H1 (cell line): ENCODE measurements at regions not wholly inside any gene's neighbourhood (a gene's known extent, or its start where the extent isn't known, plus 50 kb on each side); places are given as distances from the start of the nearest gene placed in this dataset.

Experiments
- NRF1 ChIP-seq: IDR thresholded peaks from 2 replicates; pipeline ENCODE4 v1.6.1; 2011; ENCODE audit warnings: mild to moderate bottlenecking, low read depth, low read length, improper control_type of control experiment
- TF ChIP-seq, protein P1 (sequence below): fragments of 300-600 bp; sonication (generic); IDR thresholded peaks from 2 replicates; pipeline ENCODE4 v1.7.1; 2012; ENCODE audit warnings: low read length, moderate library complexity, mild to moderate bottlenecking, inconsistent platforms; ENCODE audit not compliant: insufficient replicate concordance

DNA sequence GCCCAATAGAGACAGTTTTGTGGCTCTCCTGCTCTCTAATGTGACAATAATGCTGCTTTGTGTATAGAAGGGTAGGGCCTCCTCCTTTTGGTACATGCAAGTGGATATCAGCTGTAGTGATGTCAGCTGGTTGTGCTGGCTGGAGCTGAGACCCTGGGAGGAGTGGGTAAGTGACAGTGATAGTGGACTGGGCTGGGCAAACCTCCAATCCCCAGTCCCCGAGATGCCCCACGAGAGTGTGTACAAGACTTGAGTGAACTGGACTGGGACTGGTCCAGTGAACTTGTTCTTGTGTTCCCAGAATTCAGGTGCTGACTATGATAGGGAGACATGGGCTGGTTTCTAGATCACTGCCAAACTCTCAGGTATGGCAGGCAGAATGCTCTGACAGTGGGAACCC is 583.6 kb upstream of the PCDH10 start (continued):
- TF ChIP-seq, protein P1, sequence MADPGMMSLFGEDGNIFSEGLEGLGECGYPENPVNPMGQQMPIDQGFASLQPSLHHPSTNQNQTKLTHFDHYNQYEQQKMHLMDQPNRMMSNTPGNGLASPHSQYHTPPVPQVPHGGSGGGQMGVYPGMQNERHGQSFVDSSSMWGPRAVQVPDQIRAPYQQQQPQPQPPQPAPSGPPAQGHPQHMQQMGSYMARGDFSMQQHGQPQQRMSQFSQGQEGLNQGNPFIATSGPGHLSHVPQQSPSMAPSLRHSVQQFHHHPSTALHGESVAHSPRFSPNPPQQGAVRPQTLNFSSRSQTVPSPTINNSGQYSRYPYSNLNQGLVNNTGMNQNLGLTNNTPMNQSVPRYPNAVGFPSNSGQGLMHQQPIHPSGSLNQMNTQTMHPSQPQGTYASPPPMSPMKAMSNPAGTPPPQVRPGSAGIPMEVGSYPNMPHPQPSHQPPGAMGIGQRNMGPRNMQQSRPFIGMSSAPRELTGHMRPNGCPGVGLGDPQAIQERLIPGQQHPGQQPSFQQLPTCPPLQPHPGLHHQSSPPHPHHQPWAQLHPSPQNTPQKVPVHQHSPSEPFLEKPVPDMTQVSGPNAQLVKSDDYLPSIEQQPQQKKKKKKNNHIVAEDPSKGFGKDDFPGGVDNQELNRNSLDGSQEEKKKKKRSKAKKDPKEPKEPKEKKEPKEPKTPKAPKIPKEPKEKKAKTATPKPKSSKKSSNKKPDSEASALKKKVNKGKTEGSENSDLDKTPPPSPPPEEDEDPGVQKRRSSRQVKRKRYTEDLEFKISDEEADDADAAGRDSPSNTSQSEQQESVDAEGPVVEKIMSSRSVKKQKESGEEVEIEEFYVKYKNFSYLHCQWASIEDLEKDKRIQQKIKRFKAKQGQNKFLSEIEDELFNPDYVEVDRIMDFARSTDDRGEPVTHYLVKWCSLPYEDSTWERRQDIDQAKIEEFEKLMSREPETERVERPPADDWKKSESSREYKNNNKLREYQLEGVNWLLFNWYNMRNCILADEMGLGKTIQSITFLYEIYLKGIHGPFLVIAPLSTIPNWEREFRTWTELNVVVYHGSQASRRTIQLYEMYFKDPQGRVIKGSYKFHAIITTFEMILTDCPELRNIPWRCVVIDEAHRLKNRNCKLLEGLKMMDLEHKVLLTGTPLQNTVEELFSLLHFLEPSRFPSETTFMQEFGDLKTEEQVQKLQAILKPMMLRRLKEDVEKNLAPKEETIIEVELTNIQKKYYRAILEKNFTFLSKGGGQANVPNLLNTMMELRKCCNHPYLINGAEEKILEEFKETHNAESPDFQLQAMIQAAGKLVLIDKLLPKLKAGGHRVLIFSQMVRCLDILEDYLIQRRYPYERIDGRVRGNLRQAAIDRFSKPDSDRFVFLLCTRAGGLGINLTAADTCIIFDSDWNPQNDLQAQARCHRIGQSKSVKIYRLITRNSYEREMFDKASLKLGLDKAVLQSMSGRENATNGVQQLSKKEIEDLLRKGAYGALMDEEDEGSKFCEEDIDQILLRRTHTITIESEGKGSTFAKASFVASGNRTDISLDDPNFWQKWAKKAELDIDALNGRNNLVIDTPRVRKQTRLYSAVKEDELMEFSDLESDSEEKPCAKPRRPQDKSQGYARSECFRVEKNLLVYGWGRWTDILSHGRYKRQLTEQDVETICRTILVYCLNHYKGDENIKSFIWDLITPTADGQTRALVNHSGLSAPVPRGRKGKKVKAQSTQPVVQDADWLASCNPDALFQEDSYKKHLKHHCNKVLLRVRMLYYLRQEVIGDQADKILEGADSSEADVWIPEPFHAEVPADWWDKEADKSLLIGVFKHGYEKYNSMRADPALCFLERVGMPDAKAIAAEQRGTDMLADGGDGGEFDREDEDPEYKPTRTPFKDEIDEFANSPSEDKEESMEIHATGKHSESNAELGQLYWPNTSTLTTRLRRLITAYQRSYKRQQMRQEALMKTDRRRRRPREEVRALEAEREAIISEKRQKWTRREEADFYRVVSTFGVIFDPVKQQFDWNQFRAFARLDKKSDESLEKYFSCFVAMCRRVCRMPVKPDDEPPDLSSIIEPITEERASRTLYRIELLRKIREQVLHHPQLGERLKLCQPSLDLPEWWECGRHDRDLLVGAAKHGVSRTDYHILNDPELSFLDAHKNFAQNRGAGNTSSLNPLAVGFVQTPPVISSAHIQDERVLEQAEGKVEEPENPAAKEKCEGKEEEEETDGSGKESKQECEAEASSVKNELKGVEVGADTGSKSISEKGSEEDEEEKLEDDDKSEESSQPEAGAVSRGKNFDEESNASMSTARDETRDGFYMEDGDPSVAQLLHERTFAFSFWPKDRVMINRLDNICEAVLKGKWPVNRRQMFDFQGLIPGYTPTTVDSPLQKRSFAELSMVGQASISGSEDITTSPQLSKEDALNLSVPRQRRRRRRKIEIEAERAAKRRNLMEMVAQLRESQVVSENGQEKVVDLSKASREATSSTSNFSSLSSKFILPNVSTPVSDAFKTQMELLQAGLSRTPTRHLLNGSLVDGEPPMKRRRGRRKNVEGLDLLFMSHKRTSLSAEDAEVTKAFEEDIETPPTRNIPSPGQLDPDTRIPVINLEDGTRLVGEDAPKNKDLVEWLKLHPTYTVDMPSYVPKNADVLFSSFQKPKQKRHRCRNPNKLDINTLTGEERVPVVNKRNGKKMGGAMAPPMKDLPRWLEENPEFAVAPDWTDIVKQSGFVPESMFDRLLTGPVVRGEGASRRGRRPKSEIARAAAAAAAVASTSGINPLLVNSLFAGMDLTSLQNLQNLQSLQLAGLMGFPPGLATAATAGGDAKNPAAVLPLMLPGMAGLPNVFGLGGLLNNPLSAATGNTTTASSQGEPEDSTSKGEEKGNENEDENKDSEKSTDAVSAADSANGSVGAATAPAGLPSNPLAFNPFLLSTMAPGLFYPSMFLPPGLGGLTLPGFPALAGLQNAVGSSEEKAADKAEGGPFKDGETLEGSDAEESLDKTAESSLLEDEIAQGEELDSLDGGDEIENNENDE: no peak
- TF ChIP-seq NRF1: no peak
